NCI-H82 treated with DMSO at 0.1 percent for 48 hours (cell line): ENCODE measurements at regions not wholly inside any gene's neighbourhood (a gene's known extent, or its start where the extent isn't known, plus 50 kb on each side); places are given as distances from the start of the nearest gene placed in this dataset.

Experiments
- DNase-seq: peaks from one replicate; lab custom pipeline; 2025; ENCODE audit not compliant: unreplicated experiment; lab: John Stamatoyannopoulos, UW

DNA sequence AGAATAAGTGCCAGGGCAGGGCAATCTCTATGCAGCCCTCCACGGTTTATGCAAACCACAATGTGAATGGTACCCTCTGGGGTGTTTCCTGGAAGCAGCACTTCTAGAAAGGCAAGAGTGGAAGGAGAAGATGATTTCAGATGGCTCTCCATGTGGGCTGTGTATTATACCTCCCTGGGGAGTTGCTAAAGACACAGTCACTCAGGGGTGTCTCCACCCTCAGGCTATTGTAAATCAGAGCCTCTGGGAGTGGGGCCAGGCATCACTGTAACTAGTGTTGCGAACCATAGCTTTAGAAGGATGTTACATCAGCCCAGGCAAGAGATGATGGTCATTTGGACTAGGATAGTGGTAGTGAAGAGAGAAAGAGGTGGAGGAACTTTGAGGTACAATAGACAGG is 83.3 kb upstream of the ZKSCAN2 start:
- DNase-seq: no peak

DNA sequence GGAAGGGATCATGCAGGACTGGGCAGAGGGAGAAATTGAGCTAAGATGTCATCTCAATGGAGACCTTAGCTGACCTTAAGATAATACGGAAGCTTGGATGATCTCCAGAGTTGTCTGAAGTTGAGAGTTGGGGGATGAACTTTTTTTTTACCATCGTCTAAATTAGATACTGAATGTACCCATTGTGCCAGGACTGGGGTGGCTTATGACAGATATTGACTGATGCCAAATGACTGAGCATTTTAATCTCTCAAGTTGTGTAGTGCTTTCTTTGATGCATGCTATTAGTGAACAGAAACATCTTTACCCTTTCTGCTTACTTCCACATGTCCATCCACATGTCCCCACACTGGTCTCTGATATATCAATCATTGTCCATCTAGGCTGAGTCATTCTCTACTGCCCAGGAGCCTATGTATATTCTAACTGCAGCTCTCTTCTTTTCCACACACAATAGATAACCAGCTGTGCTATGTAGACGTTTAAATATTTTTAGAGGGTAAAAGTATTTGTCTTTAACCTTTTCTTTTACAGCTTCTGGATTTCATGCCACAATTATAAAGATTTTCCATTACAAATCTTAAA is 60.2 kb upstream of the ZKSCAN2 start:
- no peak for DNase-seq

DNA sequence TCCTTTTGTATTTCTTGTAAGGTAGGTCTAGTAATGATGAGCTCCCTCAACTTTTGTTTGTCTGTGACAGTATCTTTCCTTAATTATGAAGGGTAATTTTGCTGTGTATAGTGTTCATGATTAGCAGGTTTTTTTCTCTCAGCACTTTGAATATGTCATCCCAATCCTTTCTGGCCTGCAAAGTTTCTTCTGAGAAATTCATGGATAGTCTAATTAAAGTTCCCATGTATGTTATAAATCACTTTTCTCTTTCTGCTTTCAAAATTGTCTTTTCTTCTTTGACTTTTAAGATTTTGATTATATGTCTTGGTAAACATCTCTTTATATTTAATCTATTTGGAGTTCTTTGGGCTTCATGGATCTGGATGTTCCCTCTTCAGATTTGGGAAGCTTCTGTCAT is 54.3 kb upstream of the ZKSCAN2 start:
- DNase-seq: no peak

DNA sequence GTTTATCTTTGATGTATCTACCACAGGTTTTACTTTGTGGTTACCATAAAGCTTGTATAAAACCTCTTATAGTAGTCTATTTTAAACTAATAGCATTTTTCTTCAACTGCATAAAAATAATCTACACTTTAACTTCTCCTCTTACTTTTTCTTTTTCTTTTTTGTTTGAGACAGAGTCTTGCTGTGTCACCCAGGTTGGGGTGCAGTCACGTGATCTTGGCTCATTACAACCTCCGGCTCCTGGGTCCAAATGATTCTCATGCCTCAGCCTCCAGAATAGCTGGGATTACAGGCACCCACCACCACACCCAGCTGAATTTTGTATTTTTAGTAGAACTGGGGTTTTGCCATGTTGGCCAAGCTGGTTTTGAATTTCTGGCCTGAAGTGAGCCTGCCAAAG is 53.4 kb upstream of the ZKSCAN2 start:
- no peak for DNase-seq
